Heart left ventricle (tissue), 13 donors: ENCODE measurements at regions not wholly inside any gene's neighbourhood (a gene's known extent, or its start where the extent isn't known, plus 50 kb on each side); places are given as distances from the start of the nearest gene placed in this dataset.

ENCODE experiments used
- POLR2A ChIP-seq, 2 donors: fragments of 450-650 bp; IDR thresholded peaks; one replicate each; pipeline ENCODE4 v1.6.1; 2017; ENCODE audit warnings: antibody characterized with exemption in 2 of 2, mild to moderate bottlenecking in 2 of 2, moderate library complexity in 2 of 2
- TF ChIP-seq, protein P1 (sequence below), 12 donors: fragments of 200-600 bp; sonication (generic) in 4 of 12; IDR thresholded peaks; one replicate each; pipeline versions ENCODE4 v1.5.0 to v1.8.0; 2018 to 2022; ENCODE audit warnings: antibody characterized with exemption in 12 of 12, mild to moderate bottlenecking in 5 of 12
- donor health status: ischemic (EF 13 %, LVEDD 7.1; RV severe dilation, severe dysfunction).
- donor health status: DM: no; HTN: yes; CAD: no.
- donor health status: DM: no; HTN: no; CAD: no.
- donor health status: ischemic (EF 25% LVEDD 6.9; RV normal size, moderate dysfunction).
- donor health status: ischemic (EF 25% LVEDD 5.7; RV mildly dilated, moderate dysfunction).
- donor health status: ischemic (EF 35%, LVEDD 5.7; RV mildly dilated, moderate dysfunction).
- donor health status: nonischemic (EF 11% LVEDD 7.7; RV severe dilation, severe dysfunction).
- donor health status: DM: yes; HTN: yes; CAD: no.
- donor health status: PGD.
- donor health status: ischemic (EF 29% LVEDD 5.4; RV normal size, mild dysfunction).
- donor health status: nonischemic (EF 23%, LVEDD 6.1; RV moderate dilation, normal function).

DNA sequence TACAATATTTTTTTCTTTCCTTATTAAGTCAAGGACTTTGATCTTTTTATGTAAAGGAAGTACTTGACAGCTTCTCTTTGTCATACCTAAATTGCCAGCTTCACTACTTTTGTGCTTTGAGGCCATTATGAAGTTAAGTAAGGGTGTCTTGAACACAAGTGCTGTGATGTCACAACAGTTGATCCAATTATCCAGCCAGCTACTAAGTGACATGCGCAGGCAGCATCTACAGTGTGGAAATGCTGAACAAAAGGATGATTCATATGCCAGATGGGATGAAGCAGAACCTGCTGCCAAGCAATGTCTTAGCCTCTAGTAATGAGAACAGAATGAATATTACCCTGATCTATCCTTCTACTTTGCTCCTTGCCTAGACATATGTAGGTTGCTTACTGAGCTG, 68.3 kb upstream of the TMEM244 start:
- TF ChIP-seq, protein P1, sequence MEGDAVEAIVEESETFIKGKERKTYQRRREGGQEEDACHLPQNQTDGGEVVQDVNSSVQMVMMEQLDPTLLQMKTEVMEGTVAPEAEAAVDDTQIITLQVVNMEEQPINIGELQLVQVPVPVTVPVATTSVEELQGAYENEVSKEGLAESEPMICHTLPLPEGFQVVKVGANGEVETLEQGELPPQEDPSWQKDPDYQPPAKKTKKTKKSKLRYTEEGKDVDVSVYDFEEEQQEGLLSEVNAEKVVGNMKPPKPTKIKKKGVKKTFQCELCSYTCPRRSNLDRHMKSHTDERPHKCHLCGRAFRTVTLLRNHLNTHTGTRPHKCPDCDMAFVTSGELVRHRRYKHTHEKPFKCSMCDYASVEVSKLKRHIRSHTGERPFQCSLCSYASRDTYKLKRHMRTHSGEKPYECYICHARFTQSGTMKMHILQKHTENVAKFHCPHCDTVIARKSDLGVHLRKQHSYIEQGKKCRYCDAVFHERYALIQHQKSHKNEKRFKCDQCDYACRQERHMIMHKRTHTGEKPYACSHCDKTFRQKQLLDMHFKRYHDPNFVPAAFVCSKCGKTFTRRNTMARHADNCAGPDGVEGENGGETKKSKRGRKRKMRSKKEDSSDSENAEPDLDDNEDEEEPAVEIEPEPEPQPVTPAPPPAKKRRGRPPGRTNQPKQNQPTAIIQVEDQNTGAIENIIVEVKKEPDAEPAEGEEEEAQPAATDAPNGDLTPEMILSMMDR (IDR thresholded peaks at IDR 0.05), result no peak
- no peak for TF ChIP-seq POLR2A (IDR thresholded peaks at IDR 0.05)
